Glomerular endothelial cell (primary cell): ENCODE measurements at regions not wholly inside any gene's neighbourhood (a gene's known extent, or its start where the extent isn't known, plus 50 kb on each side); places are given as distances from the start of the nearest gene placed in this dataset.

ENCODE experiments used
- DNase-seq: peaks from one replicate; pipeline ENCODE4 v3.0.0-alpha.2; 2011; ENCODE audit warnings: low read depth, low spot score; ENCODE audit errors: extremely low read depth

DNA sequence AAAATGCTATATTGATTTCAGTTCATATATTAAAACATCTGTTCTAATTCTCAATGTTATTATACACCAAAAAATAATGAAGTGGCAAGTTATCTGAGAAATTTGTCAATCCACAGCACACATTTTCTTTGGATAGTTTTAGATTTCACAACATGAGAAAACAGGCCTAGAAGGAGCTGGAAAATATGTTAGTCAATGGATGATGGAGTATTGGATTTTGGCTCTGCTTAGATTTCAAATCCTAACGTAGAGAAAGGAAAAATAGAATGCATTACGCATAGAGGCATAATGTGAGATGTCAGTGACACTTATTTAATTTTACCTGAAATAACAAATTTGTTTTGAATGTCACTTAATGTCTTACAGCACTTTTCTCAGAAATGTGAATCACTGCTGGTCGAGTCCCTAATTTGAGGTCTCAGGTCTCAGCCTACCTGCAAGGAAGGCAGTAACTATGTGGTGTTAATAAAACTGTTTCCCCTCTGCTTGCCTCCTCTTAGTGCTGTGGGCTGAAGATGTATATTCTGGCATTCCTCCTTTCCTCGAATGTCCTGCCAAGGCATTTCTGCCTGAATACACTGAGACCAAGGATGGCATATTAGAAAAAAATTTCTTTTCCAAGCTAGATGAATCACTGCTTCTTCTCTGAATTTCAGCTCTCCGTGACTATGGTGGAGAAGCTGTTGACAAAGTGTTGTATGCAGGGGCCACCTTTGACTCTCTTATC is 232.4 kb downstream of the POSTN start:
- no peak for DNase-seq

DNA sequence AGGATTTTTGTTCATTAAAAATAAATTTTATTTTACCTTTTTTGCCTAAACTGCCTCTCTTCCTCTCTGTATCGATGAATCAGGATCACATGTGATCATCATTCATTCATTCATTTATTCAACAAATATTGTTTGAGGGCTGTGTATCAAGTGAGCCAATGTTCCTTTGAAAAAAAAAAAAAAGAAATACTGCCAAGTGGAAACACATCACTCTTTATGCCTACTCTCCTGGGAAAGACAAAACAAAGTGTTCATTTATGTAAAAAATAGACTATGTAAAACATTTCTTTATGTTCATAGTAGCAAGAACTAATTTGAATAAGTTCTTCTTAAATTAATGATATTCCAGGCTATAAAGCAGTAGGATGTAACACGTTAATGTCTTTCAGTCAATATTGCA is 233.1 kb downstream of the POSTN start:
- DNase-seq, result no peak

DNA sequence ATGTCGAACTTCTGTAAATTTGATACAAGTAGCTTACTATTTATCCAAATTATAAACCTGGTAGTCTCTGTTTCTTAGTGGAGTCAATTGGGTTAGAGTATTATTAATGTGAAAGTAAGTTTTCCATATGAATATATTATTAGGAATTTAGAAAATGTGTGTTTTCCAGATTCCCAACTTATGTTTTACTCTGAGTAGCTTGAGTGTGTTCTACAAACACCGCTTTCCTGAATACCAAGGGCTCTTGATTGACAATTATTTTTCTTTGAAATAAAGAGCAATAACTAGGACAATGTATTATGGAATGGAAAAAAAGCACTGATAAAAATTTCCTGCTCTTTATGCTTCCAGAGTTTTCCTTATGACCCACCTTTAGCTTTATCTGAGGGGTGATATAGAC is 233.6 kb downstream of the POSTN start:
- DNase-seq, result no peak

DNA sequence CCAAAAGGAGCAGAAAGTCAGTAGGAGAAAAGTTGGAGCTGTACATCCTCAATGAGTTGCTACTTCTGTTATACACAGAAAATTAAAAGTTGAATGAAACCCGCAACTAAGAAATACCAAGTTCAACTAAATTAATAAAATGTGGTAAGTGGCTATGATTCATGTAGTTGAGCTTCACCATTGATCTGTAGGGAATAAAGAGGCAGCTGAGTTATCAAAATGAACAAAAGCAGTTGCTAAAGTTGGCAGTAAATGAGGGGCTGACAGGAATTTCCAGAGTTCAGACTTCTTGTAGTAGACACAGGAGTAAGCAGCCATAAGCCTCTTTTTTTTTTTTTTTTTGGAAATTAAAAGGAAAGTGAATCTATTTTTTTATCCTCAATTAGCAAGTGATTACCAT is 234.6 kb downstream of the POSTN start:
- DNase-seq, result no peak

DNA sequence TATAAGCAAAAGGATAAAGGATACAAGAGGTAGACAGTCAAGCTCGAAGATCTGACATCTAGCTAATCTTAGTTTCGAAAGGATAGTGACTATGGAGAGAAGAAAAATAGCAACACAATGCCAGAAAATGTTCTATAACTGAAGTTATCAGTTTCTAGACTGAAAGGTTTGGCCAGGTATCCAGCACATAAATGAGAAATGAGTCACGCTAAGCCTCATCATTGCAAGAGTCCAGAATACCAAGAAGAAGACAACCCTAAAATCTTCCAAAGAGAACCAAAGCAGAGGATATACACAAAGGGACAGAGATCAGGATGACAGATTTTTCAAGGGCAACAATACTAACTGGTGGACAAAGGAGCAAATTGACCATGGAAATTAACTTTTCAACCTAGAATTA is 237.0 kb downstream of the POSTN start:
- DNase-seq, result no peak

DNA sequence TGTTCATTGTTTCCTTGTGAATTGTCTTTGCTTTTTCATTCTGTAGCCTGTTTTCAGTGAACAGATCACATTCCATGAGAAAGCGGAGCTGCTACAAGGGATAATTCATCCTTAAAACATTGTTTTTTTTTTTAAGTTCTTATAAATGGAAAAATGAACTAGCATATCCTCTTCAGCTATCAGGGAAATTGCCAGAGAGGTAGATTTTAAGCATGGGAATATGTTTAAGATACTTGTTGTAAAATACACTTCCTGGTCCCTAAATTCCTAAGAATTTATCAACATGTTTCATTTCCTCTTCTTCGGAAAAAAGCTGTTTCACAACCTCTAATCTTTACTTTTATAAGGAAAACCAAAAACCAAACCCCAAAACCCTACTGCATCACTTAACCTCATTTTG is 238.0 kb downstream of the POSTN start:
- DNase-seq, result peak; percentile 23

DNA sequence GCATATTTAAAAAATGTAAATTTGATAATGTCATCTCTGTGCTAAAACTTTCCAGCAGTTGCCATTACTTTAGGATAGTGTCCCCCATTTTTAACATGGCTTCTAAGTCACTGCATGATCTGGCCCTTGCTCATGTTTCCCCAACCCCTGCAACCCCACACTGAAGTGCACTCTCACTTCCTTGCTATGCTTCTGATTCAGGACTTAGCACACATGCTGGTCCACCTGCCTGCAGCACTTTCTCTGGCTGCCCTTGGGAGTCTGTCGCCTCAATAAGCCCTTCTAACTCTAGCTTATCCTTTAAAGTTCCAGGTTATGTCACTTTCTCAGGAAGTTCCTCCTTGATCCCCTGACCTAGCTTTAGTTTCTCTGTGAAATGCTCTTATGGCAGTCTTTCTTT is 241.0 kb downstream of the POSTN start:
- no peak for DNase-seq

DNA sequence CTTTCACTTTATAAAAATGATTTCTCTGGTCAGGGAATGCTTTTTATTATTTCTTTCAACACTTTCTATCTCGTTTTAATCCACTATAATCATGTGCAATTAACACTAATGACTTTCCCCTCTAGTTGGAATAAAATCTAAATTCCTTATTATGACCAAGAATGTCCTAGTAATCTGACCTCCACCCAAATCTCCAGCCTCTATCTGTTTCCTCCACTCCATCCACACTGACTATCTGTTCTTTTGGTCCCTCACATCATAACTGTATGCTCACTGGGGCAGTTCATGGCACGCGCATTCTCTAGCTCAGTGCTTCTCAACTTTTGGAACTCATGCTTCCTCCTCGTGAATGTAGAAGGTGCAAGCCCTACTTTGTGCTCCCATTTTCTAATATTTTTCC is 244.7 kb downstream of the POSTN start:
- DNase-seq, result no peak

DNA sequence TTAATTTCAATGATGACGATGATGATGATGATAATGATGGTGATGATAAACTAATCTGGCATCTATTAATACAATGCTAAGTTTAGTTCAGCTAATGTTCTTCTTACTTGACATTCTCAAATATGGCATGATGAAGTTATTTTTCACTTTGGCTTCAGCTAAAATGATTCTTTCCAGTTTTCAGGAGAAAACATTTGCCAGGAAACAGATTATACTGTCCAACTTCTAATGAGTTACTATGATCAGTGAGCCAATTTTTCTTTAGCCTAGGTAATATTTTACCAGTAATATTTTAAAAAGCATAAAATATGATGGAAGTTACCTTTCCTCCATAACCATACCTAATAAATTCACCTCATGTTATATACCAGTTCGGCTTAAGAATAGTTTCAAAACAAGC is 245.7 kb upstream of the CSNK1A1L start:
- DNase-seq, result no peak

DNA sequence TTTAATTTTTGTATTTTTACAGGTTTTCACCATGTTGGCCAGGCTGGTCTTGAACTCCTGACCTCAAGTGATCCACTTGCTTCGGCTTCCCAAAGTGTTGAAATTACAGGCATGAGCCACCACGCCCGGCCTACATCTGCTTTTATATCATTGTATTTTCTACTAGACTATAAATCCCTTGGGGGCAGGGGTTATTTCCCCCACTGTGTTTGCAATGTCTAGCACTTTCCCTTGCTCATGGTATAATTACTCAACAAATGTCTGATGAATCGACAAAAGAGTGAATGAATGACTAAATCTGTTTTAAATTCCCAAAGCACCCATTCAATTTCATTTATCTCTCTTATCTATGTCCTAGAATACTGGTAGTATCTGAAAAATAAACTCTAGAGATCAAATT is 244.5 kb upstream of the CSNK1A1L start:
- DNase-seq, result no peak

DNA sequence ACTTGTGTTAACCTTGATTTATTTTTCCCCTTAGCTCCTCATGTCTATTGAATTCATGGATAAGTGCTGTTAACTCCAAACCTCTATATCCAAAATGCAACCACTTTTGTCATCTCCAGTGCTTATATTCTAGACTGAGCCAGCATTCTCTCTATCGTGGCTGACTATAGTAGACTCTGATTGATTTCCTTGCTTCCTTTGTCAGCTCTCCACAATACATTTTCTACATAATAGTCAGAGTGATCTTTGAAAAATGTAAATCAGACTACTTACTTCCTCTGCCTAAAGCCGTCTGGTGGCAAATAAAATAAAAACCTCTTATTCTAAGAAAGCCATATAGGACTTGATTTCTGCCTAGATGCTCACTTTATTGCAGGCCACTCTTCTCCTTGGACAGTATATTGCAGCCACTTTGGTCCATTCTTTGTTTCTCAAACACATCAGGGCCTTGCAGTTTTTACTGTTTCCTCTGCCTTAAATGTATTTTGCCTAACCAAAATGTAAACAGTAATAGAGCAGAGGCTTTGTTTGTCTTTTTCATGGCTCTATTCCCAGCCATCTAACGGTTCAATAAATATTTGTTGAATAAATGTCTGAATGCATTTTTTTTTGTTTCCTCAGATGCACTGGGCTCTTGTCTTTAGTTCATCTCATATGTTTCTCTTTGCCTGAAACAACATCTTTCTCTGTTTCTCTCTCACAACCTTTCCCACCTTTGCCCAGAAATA is 243.6 kb upstream of the CSNK1A1L start:
- DNase-seq, result no peak

DNA sequence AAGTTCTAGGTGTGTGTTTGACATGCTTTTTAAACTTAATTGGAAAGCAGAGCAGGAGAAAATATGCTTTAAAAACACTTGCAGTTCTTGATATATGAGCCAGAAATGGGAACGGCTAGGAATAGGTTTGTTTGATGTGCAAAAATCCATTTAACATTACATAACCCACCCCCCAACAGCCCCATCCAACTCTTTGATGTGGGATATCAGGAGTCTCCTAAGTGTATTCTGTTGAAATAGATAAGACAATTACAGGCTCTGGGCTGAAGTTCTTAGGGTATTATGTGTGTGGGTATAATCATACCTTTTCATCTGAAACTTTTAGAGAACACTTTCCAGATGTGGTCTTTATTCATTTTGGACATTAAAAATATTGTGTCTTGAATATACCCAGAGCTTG is 240.4 kb upstream of the CSNK1A1L start:
- no peak for DNase-seq

DNA sequence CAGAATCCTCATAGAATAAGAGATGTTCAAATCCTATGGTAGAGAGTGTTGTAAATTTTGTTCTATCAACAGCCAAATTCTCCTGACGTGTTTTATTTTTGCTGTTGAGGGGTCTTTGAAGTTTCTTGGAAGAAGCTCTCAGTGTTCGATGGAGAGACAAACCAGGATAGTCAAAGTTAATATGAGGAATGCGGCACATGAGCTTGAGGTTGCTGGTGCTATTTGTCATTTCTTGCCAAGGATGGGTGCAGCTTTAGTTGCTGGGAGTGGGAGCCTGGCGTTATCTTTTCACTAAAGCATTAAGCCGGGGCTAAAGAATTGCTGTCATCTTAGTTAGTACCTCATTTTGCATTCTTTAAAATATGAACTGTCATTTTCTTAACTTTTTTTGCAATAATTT is 239.9 kb upstream of the CSNK1A1L start:
- no peak for DNase-seq

DNA sequence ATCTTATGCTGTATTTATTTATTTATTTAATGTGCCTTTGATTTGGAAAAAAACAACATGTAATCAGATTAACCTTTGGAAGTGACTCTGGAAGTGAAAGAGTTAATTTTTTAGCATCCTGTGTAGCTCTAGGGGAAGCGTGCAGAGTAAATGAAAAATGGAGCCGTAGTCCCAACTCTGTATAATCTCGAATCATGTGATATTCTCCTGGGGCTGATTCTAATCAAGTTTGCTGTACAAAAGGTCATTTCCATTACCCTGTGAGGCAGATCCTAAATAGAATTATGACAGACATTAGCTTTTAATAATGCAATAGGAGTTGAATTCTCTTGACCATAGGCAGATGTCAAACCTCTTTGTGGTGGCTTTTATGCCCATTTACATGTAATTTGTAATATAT is 238.6 kb upstream of the CSNK1A1L start:
- DNase-seq, result no peak

DNA sequence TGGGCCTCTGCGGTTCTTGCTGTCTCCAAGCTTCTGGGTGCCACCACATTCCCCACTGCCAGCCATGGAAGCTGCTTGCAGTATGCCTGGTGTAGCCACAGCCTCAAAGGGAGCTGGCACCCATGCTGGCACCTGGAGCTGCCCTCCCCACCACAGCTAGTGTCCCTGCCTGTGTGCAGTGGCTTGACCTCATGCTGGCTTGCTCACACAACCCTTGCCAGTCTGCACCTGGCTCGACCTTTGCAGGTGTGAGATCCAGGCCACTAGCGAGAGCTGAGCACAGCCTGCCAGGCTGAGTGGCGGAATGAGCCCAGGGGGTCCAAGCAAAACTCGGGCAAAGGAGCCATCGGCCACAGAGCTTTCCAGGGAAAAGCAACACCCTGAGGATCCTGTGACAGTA is 236.7 kb upstream of the CSNK1A1L start:
- DNase-seq, result no peak

DNA sequence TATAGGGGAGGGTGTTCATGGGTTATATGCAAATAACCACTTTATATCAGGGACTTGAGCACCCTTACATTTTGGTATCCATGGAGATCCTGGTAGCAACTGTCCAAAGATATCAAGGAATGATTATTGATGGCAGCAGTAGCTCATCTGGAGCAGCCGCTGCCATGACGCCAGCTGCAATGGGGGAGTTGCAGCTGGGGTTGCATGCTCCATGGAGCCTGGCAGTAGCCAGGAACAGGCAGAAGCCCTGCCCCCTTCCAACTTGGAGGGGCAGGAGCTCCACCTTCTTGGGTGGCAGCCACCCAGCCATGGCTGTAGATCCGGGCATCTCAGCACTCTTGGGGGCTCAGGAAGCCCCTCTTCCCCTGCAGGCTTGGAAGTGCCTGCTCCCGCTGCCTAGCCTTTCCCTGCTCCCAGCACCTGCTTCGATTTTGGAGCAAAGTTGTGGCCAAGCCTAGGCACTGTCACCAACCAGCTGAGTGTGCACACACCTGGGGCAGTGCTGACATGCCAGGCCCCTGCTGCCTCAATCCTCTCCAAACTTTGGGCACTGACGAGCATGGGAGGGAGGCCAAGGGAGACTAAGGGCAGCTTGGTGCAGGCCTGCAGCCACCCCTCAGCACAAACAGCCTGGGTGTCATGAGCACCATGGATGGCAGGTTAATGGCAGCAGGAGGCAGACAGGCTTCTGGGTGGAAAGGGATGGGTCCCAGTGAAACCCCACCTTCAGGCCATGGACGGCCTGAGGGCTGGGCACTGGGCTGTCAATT is 235.6 kb upstream of the CSNK1A1L start:
- DNase-seq, result no peak

DNA sequence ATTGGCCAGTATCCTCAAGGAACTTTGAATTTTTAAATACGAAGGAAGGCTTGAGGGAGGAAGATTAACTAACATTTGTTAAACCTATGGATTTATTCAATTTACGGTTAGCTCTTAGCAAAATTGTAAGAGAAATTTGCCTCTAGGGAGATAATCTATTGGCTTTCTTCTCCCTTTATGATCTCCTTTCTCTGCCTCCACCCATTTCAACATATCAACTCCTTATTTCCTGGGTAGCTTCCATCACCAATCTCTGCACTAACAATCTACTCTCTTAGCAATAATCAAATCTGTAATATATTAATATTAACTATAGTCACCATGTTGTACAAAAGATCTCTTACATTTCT is 233.9 kb upstream of the CSNK1A1L start:
- no peak for DNase-seq

DNA sequence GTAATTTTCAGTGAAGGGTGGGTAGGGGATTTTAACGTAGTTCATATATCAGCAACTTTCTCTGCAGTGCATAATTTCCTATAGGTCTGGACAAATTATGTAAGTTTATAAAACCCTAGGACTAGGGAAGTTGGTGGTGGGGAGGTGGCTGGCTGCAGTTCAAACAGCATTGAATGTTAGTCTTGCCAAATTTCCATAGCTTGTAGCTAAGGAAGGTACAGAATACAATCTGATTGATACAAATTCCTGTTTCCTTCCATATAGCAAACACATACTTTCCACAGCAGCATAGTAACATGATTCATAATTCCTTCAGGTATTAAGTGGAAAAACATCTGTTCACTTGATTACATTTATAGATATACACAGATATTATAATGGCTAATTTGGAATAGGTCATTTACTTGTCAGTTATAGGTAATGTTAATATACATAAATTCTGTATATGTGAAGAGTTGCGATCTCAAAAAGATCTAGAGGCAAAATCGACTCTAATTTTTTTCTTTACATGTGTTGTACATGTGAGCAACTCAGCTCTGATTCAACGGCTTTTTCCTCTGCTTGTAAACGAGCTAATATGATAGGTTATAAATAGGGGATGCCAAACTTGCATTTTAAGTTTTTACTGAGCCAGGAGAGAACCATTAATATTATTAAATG is 233.4 kb upstream of the CSNK1A1L start:
- peak; percentile 42 for DNase-seq

DNA sequence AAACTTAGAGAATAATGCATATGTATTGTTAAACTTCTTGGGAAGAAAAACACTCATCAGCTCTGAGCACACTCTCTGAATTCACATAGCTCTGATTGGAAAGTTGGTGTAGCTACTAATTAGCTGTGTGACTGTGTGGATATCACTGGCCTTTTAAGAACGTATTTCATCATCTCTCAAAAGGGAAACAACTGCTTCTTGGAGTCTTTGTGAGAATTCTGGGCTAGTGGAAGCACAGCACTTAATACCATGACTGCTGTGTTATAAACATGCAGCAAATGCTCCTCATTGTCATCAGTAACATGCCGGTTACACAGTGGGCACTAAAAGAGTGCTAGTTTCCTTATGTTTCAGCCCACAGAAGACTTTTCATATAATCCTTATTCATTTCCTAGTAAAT is 220.9 kb upstream of the CSNK1A1L start:
- no peak for DNase-seq

DNA sequence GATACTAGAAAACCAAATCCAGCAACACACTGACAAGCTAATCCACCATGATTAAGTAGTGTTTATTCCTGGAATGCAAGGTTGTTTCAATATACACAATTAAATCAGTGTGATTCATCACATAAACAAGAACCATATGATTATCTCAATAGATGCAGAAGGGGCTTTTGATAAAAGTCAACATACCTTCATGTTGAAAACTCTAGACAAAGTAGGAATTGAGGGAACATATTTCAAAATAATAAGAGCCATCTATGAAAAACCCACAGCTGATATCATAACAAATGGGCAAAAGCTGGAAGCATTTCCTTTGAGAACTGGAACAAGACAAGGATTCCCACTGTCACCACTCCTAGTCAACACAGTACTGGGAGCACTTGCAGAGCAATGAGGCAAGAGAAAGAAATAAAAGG is 213.6 kb upstream of the CSNK1A1L start:
- DNase-seq, result no peak

DNA sequence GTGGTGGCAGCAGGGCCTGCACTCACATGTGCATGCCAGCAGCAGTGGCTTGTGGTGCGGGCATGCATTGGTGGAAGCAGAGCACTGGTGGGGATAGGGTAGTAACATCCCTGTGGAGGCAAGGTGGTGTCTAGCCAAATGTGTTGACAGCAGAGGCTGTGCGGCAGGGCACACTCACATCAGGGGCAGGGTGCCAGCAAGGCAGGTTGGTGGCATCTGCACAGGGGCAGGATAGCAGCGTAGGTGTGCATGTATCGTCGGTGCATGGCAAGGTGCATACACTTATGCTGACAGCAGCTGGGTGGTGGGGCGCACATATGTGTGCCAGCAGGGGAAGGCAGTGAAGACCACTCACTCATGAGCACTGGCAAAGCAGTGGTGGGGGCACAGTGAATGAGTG is 211.5 kb upstream of the CSNK1A1L start:
- no peak for DNase-seq
